ENCODE measurements at regions not wholly inside any gene's neighbourhood (a gene's known extent, or its start where the extent isn't known, plus 50 kb on each side); places are given as distances from the start of the nearest gene placed in this dataset.
"Not testable (repeated sequence)": the region's sequence is repeated elsewhere in the genome, so short reads cannot be mapped to it uniquely, and the experiment has no call there.

- no peak overlapping the region for H3K4me3 ChIP-seq (ENCODE audit: low read depth, low read length)
- TF ChIP-seq CTCF (IDR thresholded peaks at IDR 0.05; ENCODE audit: borderline replicate concordance, insufficient read depth, low read depth, low read length) = no peak
Measured at GRCh38 chr6:158900663-158901312, 81.6 kb upstream of the EZR start.

GRCh38 chr6:158897236-158897635, 78.1 kb upstream of the EZR start:
- TF ChIP-seq CTCF (IDR thresholded peaks at IDR 0.05; ENCODE audit: borderline replicate concordance, insufficient read depth, low read depth, low read length) = no peak
- no peak overlapping the region for H3K4me3 ChIP-seq (ENCODE audit: low read depth, low read length)

GRCh38 chr6:158895661-158896060, 76.5 kb upstream of the EZR start:
- no peak overlapping the region for H3K4me3 ChIP-seq (ENCODE audit: low read depth, low read length)
- TF ChIP-seq CTCF (IDR thresholded peaks at IDR 0.05; ENCODE audit: borderline replicate concordance, insufficient read depth, low read depth, low read length) = no peak

GRCh38 chr6:158894193-158894592, 75.0 kb upstream of the EZR start:
- H3K4me3 ChIP-seq (ENCODE audit: low read depth, low read length) = no peak overlapping the region
- TF ChIP-seq CTCF (IDR thresholded peaks at IDR 0.05; ENCODE audit: borderline replicate concordance, insufficient read depth, low read depth, low read length) = no peak

- no peak overlapping the region for H3K4me3 ChIP-seq (ENCODE audit: low read depth, low read length)
- no peak for TF ChIP-seq CTCF (IDR thresholded peaks at IDR 0.05; ENCODE audit: borderline replicate concordance, insufficient read depth, low read depth, low read length)
Measured at GRCh38 chr6:158892266-158892665, 73.1 kb upstream of the EZR start.

- not testable (repeated sequence) for H3K4me3 ChIP-seq (ENCODE audit: low read depth, low read length)
Measured at GRCh38 chr6:158891560-158891959, 72.4 kb upstream of the EZR start.

GRCh38 chr6:158888171-158888570, 69.0 kb upstream of the EZR start:
- H3K4me3 ChIP-seq (ENCODE audit: low read depth, low read length) = not testable (repeated sequence)

- H3K4me3 ChIP-seq (ENCODE audit: low read depth, low read length) = not testable (repeated sequence)
Measured at GRCh38 chr6:158886346-158886977, 67.3 kb upstream of the EZR start.

GRCh38 chr6:158881884-158882283, 62.7 kb upstream of the EZR start:
- not testable (repeated sequence) for H3K4me3 ChIP-seq (ENCODE audit: low read depth, low read length)

- not testable (repeated sequence) for H3K4me3 ChIP-seq (ENCODE audit: low read depth, low read length)
Measured at GRCh38 chr6:158881276-158881675, 62.1 kb upstream of the EZR start.

Data from GM12875 (cell line).